ENCODE measurements at regions not wholly inside any gene's neighbourhood (a gene's known extent, or its start where the extent isn't known, plus 50 kb on each side); places are given as distances from the start of the nearest gene placed in this dataset.
"Not testable (repeated sequence)": the region's sequence is repeated elsewhere in the genome, so short reads cannot be mapped to it uniquely, and the experiment has no call there.

DNA sequence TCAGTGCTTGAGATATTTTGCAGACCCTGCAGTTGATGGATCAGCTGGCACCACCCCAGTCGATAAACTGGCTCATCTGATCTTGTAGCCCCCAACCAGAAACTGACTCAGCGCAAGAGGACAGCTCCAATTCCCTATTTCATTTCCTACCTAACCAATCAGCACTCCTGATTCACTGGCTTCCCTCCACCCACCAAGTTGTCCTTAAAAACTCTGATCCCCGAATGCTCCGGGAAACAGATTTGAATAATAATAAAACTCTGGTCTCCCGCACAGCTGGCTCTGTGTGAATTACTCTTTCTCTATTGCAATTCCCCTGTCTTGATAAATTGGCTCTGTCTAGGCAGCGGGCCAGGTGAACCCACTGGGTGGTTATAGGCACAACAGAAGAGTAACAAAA, 289.4 kb upstream of the SYT1 start:
- not testable (repeated sequence) for TF ChIP-seq POLR2A, POLR2AphosphoS5 (IDR thresholded peaks at IDR 0.05)
- TF ChIP-seq, protein P1, sequence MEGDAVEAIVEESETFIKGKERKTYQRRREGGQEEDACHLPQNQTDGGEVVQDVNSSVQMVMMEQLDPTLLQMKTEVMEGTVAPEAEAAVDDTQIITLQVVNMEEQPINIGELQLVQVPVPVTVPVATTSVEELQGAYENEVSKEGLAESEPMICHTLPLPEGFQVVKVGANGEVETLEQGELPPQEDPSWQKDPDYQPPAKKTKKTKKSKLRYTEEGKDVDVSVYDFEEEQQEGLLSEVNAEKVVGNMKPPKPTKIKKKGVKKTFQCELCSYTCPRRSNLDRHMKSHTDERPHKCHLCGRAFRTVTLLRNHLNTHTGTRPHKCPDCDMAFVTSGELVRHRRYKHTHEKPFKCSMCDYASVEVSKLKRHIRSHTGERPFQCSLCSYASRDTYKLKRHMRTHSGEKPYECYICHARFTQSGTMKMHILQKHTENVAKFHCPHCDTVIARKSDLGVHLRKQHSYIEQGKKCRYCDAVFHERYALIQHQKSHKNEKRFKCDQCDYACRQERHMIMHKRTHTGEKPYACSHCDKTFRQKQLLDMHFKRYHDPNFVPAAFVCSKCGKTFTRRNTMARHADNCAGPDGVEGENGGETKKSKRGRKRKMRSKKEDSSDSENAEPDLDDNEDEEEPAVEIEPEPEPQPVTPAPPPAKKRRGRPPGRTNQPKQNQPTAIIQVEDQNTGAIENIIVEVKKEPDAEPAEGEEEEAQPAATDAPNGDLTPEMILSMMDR (IDR thresholded peaks at IDR 0.05) = not testable (repeated sequence)

Data from transverse colon (tissue), 4 donors.